Mesenteric fat pad (tissue), 1 donor: ENCODE measurements at regions not wholly inside any gene's neighbourhood (a gene's known extent, or its start where the extent isn't known, plus 50 kb on each side); places are given as distances from the start of the nearest gene placed in this dataset.
A peak's percentile ranks its signal among the peaks of the same experiment; 100 is the strongest.
"Not testable (repeated sequence)": the region's sequence is repeated elsewhere in the genome, so short reads cannot be mapped to it uniquely, and the experiment has no call there.

Experiments
- DNase-seq: peaks from one replicate; pipeline ENCODE4 v3.0.0-alpha.2; 2020; ENCODE audit warnings: low spot score
- donor health status: DM: yes; HTN: yes; CAD: no.

- DNase-seq = no peak
Observed at GRCh38 chr9:742104-742503, 99.4 kb upstream of the DMRT1 start.

DNA sequence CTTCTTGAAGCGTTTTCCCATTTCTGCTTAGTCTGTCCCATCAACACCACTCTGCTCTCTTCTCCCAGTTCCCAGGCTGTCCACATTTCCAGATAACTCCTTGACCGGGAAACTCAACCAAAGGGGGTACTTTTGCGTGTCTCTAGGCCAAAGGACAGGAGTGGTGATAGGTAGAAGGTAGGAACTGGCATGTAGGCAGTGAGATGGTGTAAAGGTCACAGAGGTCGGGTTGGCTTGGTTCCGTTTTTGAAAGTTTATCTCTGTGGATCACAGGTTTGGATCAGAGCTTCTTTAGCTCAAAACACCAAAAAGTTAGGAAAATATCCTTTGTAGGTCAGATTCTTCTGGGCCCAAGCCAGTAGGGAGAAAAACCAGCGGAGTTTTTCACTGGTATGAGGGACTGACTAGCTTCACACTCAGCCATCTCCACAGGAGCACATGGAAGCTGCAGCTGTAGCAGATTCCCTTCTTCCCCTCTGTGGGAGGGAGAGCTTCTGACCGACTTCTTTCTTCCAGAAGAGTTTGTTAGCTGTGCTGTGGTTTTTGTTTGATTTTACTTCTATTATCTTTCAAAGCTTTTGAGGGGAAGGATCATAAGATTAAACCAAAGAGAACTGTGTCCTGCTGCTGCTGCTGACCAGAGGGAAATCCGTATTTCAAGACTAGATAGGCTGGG is 98.4 kb upstream of the DMRT1 start:
- no peak for DNase-seq

GRCh38 chr9:744046-744712 is 97.3 kb upstream of the DMRT1 start:
- no peak for DNase-seq

GRCh38 chr9:744790-745484 is 96.6 kb upstream of the DMRT1 start:
- DNase-seq = no peak

DNA sequence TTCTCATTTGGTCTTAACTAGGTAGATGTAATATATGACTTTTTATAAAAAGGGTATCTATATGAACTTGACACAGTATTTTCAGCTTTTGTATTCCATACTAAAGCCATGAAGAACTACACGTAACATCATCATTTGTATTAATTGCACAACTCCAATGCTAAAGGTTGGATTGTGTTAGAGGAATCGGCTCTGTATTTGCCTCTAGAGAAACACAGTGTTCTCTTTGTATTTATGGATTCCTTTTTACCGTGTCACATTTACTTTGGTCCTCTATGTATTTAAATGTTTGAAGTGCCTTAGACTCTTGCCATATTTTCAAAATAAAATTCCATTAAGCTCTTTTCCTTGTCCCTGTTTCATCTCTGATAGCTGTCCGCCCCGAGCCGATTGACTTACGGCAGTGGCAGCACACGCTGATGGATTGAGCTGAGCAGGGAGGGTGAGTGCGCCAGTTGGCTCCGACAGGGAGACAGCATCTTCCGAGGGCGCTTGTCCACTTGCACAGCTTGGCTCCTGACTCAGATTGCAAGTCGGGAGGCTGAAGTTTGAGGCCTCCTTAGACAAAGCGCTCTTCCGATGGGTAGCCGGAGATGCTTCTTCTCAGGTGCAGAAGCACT is 95.6 kb upstream of the DMRT1 start:
- DNase-seq = no peak

GRCh38 chr9:746661-747434 is 94.6 kb upstream of the DMRT1 start:
- DNase-seq = no peak

- no peak for DNase-seq
Observed at GRCh38 chr9:747567-747966, 93.9 kb upstream of the DMRT1 start.

DNA sequence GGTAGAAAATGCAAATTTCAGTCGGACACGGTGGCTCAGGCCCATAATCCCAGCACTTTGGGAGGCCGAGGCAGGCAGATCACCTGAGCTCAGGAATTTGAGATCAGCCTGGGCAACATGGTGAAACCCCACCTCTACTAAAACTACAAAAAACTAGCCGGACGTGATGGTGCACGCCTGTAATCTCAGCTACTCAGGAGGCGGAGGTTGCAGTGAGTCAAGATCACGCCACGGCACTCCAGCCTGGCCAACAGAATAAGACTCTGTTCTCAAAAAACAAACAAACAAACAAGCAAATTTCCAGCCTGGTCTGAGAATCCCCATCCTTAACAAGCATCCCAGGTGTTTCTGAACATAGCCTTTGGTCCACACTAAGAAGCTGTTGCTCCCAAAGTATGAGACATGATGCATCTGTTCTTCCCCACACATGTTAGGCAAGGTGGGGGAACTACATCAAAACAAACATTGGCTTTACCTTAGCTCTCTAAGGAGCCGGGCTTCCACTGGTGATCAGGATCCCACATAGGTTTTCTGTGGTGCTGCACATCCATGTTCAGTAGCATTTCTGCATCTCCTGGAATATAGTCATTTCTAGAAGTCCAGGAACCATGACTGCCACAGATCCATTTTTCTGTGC is 92.5 kb upstream of the DMRT1 start:
- no peak for DNase-seq

DNA sequence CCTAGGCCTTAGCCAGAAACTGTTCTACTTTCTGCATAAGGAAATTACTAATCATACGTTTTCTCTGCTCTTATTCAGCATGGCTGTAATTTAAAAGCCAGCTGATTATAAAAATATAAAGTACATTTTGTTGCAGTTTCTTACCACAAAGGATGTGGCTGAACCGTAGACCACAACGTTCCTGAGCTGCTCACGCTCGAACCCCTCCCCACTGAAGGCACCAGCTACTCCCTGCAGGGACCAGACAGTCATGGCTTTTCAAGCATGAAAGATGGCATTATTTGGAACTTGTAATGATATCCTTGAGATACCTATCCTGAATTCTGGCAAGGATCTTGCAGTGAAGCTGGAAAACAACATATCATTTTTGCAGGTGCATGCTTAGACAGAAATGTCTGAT is 91.8 kb upstream of the DMRT1 start:
- no peak for DNase-seq

DNA sequence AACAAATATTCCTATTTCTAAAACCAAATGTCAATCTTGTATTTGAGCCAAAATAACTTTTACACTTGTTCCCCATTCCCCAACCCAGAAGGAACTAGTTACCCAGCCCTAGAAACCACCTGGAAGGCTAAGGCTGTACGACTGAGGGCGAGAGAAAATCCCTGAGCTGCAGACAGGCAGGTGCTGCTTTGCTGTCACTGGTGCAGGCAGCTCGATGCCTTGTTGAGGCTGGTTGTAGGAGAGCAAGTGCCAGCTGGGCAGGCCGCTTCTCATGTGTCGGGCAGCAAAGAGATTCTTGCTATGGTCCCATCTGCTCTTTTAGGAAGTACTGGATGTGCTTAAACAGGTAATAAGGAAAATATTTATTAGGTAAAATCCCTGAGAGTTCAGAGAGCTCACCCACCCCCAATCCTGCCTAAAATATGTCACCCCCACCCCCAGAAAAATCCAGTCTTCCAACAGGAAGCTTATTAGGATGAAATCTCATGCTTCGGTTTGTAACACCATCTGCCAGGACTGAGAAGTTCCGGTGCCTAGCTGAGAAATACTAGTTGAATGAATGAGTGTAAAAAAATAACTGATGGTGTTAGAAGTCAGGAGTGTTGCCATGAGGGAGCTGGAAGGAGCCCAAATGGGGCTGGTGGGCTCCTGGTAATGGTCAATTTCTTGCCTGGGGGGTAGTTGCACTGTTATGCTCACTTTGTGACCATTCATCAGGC is 91.1 kb upstream of the DMRT1 start:
- no peak for DNase-seq

GRCh38 chr9:751137-752051 is 90.1 kb upstream of the DMRT1 start:
- no peak for DNase-seq

DNA sequence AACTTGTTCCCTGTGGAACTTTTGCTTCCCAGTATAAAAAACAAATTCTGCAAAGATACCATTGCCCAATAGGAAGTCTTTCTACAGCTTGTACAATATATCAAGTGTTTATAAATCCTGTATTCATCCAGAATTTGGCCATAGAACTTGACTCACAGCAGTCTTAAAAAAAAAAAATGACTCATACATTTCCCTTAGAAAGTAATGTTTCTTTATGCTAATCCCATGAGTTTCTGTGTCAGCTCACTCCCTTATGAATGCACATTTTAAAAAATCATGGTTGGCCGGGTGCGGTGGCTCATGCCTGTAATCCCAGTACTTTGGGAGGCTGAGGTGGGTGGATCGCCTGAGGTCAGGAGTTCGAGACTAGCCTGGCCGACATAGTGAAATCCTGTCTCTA is 89.3 kb upstream of the DMRT1 start:
- no peak for DNase-seq

GRCh38 chr9:752681-753200 is 88.8 kb upstream of the DMRT1 start:
- DNase-seq = no peak

DNA sequence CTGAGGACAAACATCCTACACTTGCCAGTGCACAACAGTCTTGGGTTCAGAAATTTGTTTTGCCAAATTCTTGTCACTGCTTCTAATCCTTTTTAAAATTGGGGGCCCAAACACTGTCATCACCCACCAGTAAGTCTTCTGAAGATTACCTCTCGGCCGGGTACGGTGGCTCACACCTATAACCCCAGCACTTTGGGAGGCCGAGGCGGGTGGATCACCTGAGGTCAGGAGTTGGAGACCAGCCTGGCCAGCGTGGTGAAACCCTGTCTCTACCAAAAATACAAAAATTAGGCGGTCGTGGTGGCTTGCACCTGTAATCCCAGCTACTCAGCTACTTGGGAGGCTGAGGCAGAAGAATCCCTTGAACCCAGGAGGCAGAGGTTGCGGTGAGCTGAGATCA is 87.8 kb upstream of the DMRT1 start:
- not testable (repeated sequence) for DNase-seq

DNA sequence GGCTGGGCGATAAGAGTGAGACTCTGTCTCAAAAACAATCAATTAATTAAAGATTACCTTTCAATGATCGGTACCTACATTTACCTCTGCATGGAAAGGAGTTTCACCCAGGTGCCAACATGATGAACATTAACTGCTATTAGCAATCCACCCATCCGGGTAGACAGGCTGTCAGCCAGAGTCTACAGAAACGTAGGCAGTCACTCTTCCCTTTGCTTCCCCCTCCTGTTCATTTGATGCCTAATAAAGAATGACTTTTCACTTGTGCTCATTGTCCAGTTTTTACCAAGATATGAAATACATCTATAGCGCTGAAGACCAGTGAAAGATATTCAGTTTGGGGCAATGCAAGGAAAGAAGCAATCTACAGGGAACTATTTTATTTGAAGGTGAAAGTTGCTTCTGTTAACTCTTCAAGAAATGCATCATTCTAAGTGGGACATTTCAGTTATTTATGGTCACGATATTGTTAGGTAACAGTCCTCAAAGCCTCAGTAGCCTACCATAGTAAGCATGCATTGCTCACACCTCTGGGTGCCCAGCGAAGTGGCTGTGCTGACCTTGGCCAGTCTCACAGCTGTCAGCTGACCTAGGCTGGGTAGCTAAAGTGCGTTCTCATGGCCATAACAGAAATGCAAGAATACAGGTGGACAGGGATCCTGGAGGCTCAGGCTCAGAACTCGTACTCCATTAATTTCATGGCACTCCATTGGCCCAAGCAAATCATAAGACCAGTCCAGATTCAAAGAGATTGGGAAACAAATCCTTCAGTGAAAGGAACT is 87.2 kb upstream of the DMRT1 start:
- peak; percentile 83 for DNase-seq

DNA sequence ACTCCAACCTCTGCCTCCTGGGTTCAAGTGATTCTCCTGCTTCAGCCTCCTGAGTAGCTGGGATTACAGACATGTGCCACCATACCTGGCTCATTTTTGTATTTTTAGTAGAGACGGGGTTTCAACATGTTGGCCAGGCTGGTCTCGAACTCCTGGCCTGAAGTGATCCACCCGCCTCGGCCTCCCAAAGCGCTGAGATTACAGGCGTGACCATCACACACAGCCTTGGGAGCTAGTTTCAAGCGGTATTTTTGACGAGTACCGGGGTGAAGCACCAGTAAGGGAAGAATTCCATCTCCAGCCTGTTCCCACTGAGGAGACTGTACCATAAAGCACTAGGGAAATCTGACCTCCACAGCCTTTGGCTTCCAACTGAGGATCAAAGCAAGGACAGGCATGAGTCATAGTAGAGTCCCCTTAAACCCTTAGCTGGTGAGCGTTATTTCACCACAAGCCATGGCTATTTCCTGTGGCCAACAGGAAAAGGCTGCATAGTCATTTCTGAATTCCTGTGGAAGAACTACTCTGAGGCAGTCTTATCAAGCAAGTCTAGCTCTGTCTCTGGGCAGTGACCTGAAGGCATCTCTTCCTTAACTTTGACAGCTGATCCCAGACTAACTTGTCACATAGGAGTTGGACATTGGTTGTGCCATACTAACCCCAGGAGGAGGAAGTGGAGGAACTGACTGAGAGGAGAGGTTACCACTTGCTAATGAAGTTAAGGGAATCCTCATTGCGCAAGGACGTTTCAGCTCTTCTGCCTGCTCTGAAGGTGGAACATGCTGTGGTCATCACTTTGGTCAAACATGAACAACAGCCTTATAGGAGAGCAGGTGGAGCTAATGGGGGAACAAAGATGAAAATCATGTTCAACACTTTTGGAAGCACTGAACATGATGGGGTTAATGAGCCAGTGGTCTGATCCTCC is 85.8 kb upstream of the DMRT1 start:
- no peak for DNase-seq
